MV-4-11 (cell line): ENCODE measurements at regions not wholly inside any gene's neighbourhood (a gene's known extent, or its start where the extent isn't known, plus 50 kb on each side); places are given as distances from the start of the nearest gene placed in this dataset.
A peak's percentile ranks its signal among the peaks of the same experiment; 100 is the strongest.
"Not testable (repeated sequence)": the region's sequence is repeated elsewhere in the genome, so short reads cannot be mapped to it uniquely, and the experiment has no call there.

Source experiments
- DNase-seq: peaks from one replicate; lab custom pipeline; 2025; lab: John Stamatoyannopoulos, UW

DNA sequence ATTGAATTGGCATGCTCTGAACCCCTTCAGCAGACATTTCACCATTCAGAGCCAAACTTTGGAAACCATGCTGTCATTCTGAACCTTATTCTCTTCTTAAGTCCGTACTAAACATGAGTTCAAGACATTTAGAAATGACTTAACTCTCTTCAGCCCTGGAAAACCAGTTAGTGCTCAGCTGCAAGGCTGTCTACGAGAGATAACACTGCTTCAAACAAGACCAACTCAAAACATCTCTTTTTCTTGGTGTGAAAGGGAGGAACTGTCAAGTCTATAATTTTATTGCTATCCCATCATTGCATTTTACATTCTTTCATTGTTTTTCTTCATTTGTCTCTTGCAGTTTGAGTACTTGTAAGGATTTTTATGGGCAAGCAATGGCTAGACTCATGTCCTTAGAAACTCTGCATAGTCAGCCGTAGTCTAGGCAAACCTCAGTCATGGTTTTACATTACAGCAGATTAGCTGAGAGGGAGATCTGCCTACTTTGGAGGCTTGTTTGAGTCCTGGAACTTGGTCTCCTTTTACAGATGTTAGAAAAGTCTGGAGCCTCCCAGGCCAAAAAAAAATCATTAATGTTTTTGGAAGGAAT, 120.6 kb upstream of the JADE1 start:
- no peak for DNase-seq

DNA sequence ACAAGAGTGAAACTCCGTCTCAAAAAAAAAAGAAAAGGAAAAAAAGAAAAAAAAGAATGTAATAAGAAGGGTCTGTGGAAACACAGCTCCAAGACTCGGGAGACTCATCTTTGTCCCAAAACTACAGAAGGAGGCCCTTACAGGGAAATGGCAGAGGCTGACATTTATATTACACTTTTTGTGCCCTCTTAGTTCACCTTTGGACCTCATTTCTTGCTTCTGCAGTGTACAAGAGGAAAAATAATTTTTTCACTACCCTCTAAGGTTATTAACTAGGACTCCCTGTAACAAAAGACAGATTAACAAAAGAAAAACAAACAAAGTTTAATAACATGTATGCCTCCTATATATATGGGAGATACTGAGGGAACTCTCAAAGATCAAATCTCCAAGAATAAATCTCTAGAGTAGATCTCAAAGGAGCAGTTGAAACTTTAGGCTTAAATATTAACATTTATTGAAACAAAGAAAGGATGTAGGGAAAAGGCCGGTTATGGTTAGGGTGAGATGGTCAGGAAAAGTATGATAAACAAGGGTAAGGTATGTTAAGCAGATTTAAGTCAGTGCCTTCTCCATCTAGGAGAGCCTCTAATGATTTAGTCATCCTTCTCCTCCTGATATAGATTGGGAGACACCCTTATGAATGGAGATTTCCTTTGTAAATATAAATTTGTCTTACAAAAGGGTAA, 121.3 kb upstream of the JADE1 start:
- no peak for DNase-seq

GRCh38 chr4:128686810-128687209, 122.7 kb upstream of the JADE1 start:
- DNase-seq = no peak

GRCh38 chr4:128686032-128686465, 123.5 kb upstream of the JADE1 start:
- peak; percentile 45 for DNase-seq

GRCh38 chr4:128684016-128684415, 125.5 kb upstream of the JADE1 start:
- no peak for DNase-seq

- no peak for DNase-seq
Measured at GRCh38 chr4:128682942-128683666, 126.4 kb upstream of the JADE1 start.

DNA sequence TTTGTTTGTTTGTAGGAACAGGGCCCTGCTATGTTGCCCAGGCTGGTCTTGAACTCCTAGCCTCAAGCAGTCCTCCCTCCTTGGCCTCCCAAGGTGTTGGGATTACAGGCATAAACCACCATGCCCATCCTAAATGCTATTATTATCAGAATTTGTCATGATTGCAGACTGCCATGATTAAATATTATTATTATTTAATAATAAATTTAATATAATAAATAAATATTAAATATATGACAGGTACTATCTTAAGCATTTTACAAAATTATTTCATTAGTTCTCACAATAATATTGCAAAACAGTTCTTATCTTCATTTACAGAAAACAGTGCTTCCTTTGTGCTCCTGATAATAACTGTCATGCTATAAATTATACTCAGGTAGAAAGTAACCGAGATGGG, 133.4 kb upstream of the JADE1 start:
- no peak for DNase-seq

DNA sequence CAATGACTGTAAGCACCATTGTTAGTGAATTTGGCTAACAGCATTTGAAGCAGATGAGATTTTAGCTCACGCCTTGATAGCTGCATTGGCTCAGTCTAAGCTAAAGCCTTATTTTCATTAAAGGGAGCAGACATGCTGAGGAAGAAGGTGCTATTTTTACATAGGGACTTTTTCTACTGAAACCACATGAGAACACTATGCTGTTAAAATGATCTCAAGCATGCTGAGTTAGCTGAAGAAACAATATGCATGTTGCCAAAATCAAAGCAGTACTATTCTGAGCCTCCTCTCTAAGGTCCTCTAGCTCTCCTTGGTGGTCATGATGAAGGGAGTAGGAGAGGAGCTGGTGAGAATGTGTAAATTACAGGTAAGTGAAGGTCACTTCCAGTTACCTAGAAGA, 134.4 kb upstream of the JADE1 start:
- DNase-seq = no peak

DNA sequence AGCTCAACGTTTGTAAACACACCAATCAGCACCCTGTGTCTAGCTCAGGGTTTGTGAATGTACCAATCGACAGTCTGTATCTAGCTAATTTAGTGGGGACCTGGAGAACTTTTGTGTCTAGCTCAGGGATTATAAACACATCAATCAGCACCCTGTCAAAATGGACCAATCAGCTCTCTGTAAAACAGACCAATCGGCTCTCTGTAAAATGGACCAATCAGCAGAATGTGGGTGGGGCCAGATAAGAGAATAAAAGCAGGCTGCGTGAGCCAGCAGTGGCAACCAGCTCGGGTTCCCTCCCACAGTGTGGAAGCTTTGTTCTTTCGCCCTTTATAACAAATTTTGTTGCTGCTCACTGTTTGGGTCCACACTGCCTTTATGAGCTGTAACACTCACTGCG, 136.3 kb upstream of the JADE1 start:
- DNase-seq = not testable (repeated sequence)

DNA sequence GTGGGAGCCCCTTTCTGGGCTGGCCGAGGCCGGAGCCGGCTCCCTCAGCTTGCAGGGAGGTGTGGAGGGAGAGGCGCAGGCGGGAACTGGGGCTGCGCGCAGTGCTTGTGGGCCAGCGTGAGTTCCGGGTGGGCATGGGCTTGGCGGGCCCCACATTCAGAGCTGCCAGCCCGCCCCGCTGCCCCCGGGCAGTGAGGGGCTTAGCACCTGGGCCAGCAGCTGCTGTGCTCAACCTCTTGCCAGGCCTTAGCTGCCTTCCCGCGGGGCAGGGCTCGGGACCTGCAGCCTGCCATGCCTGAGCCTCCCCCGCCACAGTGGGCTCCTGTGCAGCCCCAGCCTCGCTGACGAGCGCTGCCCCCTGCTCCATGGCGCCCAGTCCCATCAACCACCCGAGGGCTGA, 136.9 kb upstream of the JADE1 start:
- not testable (repeated sequence) for DNase-seq

GRCh38 chr4:128670513-128670912, 139.0 kb upstream of the JADE1 start:
- DNase-seq = no peak

GRCh38 chr4:128668566-128668965, 140.9 kb upstream of the JADE1 start:
- no peak for DNase-seq

GRCh38 chr4:128665514-128665913, 144.0 kb upstream of the JADE1 start:
- DNase-seq = no peak

DNA sequence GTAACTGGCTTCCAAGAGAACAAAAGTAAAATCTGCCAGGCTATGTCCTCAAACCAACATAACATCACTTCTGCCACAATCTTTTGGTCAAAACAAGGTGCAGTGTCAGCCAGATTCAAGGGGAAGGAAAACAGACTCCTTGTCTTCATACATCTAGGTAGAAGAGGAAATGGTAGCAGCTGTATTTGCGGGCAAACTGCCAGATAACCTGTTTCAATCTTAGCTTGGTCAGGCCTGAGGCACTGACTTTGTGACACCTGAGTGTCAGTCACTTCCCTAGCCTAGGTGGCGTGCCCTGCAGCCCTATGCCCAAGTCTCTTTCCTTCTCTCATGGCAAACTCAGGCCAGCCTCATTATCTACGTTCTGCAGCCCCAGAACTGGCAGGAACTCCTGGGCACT, 146.2 kb upstream of the JADE1 start:
- DNase-seq = no peak

DNA sequence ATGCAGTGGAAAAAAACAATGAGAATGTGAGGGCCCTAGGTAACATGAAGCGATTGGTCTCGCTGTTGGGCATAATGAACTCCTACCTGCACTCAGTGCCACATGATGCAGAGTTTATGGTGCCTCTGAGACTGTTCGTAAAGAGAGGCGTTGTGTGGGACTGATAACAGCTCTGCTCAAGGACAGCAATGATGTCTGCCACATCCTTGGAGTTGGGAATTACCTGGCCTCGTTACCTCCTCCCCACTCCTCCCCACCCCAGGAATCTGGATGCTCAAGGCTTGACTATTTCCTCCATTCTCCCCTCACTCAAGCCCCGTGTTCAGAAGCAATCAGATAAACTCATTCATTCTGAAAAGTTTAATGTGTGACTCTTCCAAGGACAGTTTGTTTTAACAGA, 148.0 kb upstream of the JADE1 start:
- DNase-seq = no peak

GRCh38 chr4:128660361-128661215, 148.9 kb upstream of the JADE1 start:
- no peak for DNase-seq

DNA sequence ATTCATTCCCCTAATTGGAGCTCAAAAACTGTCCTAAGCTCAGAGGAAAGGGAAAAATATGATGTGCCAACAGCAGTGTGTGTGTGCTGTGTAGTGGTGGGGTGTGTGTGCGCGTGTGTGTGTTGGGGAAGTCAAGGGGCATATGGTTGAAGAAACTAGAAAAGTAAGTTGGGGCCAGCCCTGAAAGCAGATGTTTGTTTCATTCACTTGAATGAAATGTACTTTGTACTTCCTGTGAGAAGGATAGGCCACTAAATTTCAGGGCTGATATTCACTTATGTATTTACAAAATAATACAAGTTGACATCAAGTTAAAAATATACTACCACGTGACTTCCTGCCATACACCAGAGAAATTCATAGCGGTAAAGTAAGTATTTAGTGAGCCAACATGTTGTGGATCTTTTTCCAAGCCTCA, 151.3 kb upstream of the JADE1 start:
- peak; percentile 24 for DNase-seq

DNA sequence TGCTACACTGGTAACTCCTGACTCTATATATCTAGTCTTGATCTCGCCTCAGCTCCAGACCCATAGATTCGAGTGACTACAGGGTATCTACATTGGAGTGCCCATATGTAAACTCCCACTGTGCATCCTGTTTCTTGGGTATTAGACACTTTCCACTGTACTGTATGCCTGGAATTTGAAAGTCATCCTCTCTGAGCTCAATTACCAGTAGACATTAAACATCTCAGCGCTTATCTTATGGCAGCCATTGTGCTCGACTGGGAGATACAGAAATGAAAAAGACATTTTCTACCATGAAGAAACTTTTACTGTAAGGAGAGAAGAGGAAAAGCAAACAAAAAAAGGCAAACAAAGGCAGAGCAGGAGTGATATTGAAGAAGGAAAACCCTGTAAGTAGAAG, 151.9 kb upstream of the JADE1 start:
- DNase-seq = no peak

- DNase-seq = no peak
Measured at GRCh38 chr4:128654465-128654864, 155.0 kb upstream of the JADE1 start.

DNA sequence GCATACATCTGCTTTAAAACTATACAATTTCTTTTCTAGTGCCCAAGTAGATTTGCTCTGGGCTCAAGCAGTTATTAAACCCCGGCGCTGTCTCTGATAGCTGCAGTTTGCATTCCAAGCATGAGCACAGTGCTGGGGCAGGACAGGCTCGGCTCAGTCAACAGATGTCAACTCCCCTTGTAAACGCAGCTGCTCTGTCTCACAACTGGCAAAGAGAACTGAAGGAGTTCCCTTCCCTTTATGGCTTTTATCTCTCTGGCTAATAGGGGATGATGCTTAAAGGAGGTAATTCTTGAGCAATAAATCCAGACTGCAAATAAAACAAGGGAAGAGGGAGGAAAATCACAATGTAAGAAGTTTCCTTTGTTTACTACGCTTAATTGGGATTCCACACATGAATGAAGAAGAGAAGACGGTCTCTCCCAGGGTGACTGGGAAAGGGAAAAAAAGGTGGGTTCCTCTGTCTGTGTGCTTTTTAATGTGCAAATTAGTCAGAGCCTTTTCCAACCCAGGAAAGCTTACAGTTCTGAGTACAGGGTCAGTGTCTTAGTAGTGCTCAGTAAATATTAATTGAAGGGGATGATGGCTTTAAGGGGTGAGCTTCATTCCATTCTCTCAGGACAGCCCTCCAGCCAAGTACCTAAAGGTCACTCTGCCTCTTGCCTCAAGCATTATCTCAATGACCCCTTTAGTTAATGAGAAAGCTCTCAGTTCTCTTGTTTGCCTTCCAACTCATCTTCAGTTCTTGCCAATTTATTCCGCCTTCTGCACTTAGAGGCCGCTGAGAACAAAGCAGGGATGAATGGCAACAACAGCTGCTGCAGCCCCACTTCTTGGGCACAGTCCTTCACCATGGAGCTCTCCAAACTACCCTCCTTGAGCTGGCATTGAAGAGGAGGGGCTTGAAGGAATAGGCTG, 155.7 kb upstream of the JADE1 start:
- no peak for DNase-seq

DNA sequence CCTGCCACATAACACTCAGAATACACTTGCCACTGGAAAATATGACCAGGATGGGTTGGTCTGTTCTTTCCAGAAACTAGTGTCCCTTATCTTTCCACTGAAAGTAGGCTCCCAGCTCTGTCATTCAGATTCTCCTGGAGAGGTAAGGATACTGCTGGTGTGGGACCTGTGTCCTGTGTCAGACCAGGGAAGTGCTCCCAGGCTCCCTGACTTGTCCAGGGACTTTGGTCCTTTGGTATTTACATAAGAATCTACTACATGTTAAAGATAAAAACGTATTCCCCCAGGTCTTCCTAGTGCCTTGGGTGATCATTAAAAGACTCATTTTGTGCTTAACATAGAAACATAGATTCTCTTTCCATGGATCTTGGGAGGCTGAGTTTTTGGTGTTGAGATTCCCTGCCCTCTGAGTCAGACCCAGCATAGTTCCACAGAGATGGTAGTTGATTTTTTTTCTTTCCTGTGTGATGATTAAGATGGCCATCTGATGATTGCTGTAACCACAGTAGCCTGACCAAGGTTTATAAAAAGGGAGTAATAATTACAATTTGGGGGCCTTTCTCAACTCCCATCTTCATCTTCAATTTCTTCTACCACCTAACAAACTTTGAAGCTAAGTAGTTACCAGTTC, 159.8 kb upstream of the JADE1 start:
- no peak for DNase-seq
